RWPE1 (cell line): ENCODE measurements at regions not wholly inside any gene's neighbourhood (a gene's known extent, or its start where the extent isn't known, plus 50 kb on each side); places are given as distances from the start of the nearest gene placed in this dataset.

Source experiments
- CTCF ChIA-PET: fragments of 350-600 bp; sonication (Branson Sonifier 250); formaldehyde crosslinking; extraction: SDS; loops from one replicate; lab custom pipeline; 2021; lab: Yijun Ruan, JAX
- POLR2A ChIA-PET: fragments of 400-600 bp; formaldehyde crosslinking; extraction: SDS; loops from one replicate; lab custom pipeline; 2020; ENCODE audit warnings: antibody characterized with exemption; ENCODE audit not compliant: low non-redundant PET; lab: Yijun Ruan, JAX
- DNase-seq: peaks from one replicate; pipeline ENCODE4 v3.0.0; 2012; ENCODE audit warnings: low spot score
- H3K27ac ChIP-seq: fragments of 450-650 bp; 2 replicates; pipeline ENCODE4 v1.5.1; 2017
- CTCF ChIP-seq: fragments of 450-650 bp; conservative IDR thresholded peaks from 2 replicates; pipeline ENCODE4 v1.5.1; 2017; ENCODE audit warnings: low read depth, mild to moderate bottlenecking

GRCh38 chr3:152613851-152614250 lies 221.1 kb upstream of the P2RY1 start:
- POLR2A ChIA-PET = no interaction called here
- DNase-seq = no peak
- TF ChIP-seq CTCF = no peak
- CTCF ChIA-PET = interaction anchor here (0.6 kb wide), 1 partner anchor 766 kb away, joined by 3 read pairs; no protein-coding TSS in a partner anchor
- H3K27ac ChIP-seq = no peak overlapping the region

- ChIA-PET CTCF (no interaction called here), POLR2A (no interaction called here)
- DNase-seq = no peak
- TF ChIP-seq CTCF = no peak
- H3K27ac ChIP-seq = no peak overlapping the region
Observed at GRCh38 chr3:152615681-152616080, 219.2 kb upstream of the P2RY1 start.

GRCh38 chr3:152617609-152618008 lies 217.3 kb upstream of the P2RY1 start:
- ChIA-PET POLR2A (no interaction called here), CTCF (no interaction called here)
- DNase-seq = no peak
- H3K27ac ChIP-seq = no peak overlapping the region
- TF ChIP-seq CTCF = no peak

GRCh38 chr3:152618529-152618928 lies 216.4 kb upstream of the P2RY1 start:
- no peak overlapping the region for H3K27ac ChIP-seq
- CTCF ChIA-PET = no interaction called here
- no peak for DNase-seq
- POLR2A ChIA-PET = no interaction called here
- no peak for TF ChIP-seq CTCF

GRCh38 chr3:152619691-152620090 lies 215.2 kb upstream of the P2RY1 start:
- ChIA-PET POLR2A (no interaction called here), CTCF (no interaction called here)
- H3K27ac ChIP-seq = no peak overlapping the region
- no peak for DNase-seq
- TF ChIP-seq CTCF = no peak

- ChIA-PET CTCF (no interaction called here), POLR2A (no interaction called here)
- no peak for DNase-seq
- H3K27ac ChIP-seq = no peak overlapping the region
- no peak for TF ChIP-seq CTCF
Observed at GRCh38 chr3:152620395-152620794, 214.5 kb upstream of the P2RY1 start.
